HG03442 (cell line): ENCODE measurements at regions not wholly inside any gene's neighbourhood (a gene's known extent, or its start where the extent isn't known, plus 50 kb on each side); places are given as distances from the start of the nearest gene placed in this dataset.
"Not testable (repeated sequence)": the region's sequence is repeated elsewhere in the genome, so short reads cannot be mapped to it uniquely, and the experiment has no call there.

ENCODE experiments used
- ATAC-seq: cut with Tn5 transposase; IDR thresholded peaks from one replicate; pipeline ENCODE4 v1.9.1; 2021; ENCODE audit warnings: mild to moderate bottlenecking, moderate library complexity; ENCODE audit not compliant: unreplicated experiment

DNA sequence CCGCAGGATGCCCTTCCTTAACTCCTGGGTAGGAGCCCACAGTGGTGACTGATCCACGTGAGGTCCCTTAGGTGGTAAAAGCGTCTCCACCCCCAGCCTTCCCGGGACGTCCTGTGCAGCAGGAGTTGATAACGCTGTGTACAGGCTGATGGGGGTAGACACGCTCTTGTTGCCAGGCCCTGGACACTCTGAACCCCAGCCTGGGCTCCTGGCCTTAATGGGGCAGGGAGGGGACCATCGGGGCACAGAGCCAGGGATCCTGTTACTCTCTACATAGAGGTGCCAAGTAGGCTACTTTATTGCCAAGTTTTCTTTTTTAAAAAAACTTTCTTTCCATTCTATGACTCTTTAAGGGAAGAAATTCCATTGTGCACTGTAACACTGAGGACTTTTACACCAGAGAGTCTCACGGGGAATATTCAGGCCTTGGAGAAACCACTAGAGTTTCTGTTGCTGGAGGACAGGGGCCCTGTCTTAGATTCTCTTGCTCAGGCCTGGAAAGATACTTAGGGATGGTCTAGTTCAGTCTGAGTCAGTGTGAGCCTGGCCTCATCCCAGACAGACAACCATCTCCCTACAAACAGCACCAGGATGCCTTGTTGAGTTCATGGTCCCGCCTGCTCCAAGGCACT, 104.3 kb upstream of the RNU6-1 start:
- no peak for ATAC-seq

DNA sequence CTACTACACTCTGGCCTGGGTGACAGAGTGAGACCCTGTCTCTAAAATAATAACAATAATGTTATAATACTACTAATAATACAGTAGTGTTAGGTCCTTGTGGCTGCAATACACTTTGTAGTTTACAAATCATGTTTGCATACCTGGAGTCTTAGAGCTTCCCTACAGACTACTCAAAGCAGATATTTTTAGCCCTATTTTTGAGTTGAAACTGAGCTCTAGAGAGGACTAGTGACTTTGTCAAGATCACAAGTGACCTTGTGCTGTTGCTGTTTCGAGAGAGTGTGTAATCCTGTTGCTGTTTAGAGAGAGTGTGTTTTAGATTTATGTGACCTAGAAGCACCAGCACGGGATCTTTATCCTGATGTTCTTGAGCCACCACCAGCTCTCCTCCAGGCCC, 105.3 kb upstream of the RNU6-1 start:
- ATAC-seq, result no peak

DNA sequence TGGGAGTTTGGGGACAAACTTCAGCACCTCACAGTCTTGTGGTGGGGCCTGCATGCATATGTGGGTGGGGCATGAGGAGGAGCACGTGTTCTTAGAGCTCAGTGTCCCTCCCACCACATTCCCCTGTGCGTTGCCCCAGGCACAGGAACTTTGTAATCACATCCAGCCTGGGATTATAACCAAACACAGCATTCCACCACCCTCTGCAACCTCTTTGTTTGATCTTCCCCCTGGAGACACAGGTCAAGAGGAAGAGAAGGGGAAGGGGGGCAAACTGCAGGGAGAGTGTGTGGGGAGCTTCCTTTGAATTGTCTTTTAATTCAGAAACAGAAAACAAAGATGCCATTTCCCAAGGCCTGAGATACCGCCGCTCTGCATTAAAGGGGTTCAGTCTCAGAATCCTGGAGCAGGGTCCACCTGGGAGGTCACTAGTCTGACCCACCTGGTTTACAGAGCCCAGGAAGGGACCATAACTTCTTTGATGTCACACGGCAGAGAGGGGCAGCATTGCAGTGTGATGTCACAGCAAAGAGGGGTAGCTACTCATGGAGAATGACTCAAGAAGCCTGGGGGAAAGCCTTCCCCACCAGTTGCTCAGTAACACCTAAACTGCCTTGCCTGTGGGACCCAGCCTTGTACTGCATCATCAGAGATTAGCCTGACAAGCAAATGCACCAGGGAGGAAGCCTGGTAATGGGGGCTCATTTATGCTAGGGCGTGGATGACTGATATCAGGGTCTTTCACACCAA, 106.3 kb upstream of the RNU6-1 start:
- no peak for ATAC-seq

DNA sequence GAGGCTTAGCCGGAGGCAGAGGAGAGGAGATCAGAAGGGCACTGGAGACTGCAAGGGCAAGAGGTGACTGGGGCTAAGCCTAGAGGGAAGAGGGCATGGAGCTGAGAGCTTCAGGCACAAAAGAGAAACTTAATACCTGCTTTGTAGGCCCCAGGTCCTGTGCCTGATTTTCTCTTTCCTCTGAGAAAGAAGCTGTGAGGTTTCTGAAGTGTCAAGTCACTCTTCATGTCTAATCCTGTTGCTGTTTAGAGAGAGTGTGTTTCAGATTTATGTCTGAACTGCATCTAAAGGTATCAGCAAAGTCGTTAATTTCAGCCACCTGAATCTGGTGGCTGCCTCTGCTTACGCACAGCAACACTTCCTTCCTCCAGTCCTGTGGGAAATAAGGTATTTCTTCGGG, 106.9 kb upstream of the RNU6-1 start:
- ATAC-seq, result no peak

GRCh38 chr15:67947254-67948039, 106.7 kb upstream of the PIAS1 start:
- ATAC-seq, result no peak

DNA sequence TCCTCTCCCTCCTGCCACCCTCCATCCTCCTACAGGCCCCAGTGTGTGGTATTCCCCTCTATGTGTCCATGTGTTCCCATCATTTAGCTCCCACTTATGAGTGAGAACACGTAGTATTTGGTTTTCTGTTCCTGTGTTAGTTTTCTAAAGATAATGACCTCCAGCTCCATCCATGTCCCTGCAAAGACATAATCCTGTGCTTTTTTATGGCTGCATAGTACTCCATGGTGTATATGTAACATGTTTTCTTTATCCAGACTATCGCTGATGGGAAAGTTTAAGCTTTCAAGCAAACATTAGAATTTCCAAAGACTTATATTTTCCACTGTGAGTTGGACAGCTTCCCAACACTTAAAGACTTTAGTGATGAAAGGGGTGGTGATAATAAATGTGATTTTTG, 105.9 kb upstream of the PIAS1 start:
- ATAC-seq, result no peak

DNA sequence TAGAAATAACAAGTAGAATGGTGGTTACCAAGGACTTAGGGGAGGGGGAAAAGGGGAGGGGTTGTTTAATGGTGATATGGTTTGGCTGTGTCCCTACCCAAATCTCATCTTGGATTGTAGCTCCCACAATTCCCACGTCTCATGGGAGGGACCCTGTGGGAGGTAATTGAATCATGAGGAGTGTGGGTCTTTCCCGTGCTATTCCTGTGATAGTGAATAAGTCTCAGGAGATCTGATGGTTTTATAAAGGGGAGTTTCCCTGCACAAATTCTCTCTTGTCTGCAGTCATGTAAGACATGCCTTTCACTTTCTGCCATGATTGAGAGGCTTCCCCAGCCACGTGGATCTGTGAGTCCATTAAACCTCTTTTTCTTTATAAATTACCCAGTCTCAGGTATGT, 102.9 kb upstream of the PIAS1 start:
- ATAC-seq, result not testable (repeated sequence)

GRCh38 chr15:67953299-67953698, 100.8 kb upstream of the PIAS1 start:
- no peak for ATAC-seq

DNA sequence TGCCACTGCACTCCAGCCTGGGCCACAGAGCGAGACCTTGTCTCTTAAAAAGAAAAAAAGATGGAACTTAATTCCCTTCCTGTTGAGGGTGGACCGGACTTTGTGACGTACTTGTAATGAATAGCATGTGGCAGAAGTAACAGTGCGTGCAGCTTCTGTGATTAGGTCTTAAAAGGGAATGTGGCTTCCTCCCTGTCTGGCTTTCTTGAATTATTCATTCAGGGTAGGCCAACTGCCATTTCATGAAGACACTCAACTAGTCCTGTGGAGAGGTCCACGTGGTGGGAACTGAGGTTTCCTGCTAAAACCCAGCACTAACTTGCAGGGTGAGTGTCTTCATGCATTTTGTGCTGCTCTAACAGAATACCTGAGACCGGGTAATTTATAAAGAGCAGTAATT, 98.9 kb upstream of the PIAS1 start:
- ATAC-seq, result no peak

DNA sequence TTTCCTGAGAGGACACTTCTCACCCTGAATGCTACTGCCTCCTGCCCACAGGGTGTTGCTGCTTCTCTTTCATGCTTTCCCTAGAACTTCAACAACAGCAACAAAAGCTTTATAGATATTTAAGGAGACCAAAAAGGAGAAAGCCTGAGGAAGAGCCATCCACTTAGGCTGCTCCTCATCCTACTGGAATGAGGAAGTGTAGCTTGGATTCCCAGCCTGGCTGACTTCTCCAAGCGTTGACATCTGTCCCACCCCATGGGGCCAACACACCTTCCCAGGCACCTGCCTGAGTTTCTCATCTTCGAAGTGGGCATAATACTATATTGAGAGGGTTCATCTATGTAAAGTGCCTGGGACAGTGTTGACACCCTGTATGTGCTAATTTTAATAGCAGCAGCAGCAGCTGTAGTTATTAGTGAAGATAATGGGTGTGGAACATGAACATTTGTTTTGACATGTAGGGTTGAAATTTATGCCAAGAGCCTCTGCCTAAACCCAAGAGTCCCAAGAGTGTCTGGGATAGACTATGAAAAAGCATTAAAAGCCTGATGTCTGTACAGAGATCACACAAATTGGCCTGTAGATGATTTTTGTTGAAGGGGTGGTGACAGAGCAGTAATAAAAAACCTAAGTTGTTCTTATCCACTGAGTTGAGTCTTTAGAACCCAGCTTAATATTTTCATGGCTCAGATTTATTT, 96.5 kb upstream of the PIAS1 start:
- ATAC-seq, result no peak

DNA sequence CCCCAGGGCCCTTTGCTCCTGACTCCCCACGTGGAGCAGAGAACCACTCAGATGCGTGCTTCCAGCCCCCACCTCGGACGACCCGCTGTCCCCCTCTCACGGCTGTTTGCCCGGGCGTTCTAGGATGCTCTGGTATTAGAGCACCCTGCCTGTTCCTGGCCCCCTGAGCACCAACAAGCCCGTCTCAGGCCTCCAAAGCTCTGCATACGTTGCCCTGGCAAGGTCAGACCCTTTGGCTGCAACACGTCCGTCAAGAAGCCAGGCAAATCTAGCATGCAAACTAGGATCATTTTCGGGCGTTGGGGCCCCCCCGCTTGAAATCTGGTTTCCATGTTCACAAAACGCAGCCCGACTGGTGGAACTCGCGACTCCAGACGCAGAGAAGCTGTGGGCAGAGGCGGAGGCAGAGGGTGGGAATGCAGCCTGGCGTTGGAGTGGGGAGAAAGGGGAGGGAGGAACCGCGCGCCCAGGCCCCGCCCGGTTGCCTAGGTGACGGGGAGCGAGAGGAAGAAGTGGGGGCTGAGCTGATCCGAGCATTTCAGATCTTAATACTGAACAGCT, 86.2 kb upstream of the PIAS1 start:
- no peak for ATAC-seq

DNA sequence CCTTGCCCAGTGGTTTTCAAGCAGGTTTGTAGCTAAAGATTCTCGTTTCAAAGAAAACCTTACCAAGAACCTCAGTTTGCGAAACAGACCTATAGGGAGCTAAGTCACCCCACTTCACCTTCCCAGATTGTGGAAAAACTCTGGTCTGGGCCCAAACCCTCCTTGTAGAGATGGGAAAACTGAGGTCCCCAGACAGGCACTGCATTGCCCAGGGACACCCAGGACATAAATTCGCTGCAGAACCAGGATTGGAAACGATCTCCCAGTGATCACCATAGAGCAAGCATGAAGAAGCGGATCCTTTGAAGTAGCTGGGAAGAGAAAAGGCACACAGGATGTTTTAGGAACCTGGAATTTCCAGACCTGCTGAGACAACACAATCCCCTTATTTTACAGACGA, 85.6 kb upstream of the PIAS1 start:
- ATAC-seq, result no peak

GRCh38 chr15:67968966-67969365, 85.1 kb upstream of the PIAS1 start:
- ATAC-seq, result no peak

DNA sequence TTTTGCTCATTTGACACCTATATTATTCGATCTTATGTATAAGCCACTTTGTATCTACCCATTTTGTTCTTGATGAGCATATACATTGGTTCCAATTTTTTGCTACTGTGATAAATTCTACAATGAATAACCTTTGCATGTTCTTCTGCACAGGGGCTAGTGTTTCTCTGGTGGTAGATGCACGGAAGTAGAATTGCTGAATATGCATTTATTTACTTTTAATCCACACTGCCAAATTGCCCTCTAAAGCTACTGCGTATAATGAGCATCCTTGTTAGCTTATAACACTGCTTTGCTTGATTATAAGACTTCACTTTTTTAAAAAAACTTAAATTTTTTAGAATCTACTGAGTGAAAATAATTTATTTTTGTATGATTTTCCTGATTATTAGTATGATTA, 84.2 kb upstream of the PIAS1 start:
- no peak for ATAC-seq

DNA sequence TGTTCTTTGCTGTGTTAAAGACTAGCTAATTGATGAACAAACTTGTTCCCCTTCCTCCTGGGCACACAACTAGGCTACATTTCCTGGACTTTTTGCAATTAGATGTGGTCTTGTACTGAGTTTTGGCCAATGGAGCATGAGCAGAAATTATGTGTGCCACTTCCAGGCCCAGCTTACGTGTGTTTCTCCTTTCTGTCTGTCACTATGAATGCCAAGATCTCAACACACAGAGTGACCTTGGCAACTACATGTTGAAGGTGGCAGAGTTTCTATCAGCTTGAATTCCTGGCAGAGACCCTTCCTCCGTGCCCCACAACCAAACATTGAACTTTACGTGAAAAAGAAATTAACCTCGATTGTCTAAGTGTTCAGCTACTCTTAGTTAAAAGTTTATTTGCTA, 81.7 kb upstream of the PIAS1 start:
- ATAC-seq, result no peak

DNA sequence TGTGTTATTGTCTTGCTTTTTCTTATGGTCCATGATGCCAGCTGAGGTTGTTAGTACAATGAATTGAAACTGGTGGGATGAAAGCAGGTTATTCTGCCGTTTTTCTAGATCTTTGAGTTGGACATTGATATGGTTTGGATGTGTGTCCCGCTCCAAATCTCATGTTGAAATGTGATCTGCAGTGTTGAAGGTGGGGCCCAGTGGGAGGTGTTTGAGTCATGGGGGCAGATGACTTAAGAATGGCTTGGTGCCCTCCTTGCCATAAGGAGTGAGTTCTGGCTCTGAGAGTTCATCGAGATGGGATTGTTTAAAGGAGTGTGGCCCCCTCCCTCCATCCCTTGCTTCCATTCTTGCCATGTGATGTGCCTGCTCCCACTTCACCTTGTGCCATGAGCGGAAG, 80.3 kb upstream of the PIAS1 start:
- ATAC-seq, result no peak

DNA sequence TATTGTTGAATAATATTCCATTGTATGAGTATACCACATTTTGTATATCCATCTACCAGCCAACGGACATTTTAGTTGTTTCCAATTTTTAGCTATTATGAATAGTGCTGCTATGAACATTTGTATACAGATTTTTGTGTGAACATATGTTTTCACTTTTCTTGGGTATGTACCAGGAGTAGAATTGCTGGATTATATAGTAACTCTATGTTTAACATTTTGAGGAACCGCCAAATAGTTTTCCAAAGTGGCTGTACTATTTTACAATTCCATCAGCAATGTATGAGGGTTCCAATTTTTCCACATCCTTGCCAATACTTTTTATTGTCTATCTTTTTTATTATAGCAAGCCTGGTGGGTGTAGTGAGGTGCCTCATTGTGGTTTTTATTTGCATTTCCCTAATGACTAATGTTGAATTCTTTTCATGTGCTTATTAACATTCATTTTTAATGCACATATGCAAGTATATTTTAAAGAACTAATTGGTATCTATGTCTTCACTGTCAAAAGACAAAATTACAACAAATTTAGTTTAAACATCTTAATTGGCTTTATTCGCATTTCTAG, 77.5 kb upstream of the PIAS1 start:
- ATAC-seq, result no peak

GRCh38 chr15:67977414-67978089, 76.6 kb upstream of the PIAS1 start:
- no peak for ATAC-seq

DNA sequence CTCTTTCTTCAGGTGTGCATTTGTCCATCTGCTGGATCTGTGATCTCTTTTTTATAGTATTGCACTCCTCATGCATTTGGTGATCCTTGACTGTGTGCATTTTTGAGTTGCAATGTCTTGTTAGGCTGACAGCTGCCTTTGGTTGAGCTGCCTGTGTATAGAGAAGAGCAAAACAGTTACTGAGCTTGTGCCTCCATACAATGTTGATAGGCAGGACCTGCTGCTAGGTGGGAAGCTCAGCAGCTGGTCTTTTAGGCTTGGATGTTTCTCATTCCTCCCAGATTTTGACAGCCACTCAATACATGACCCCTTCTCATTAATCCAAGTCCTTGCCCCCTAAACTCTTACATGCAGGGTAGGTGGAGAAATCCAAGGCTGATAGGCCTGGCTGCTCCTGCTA, 74.8 kb upstream of the PIAS1 start:
- ATAC-seq, result no peak

- no peak for ATAC-seq
Observed at GRCh38 chr15:67980171-67980570, 73.9 kb upstream of the PIAS1 start.
